ENCODE measurements at regions not wholly inside any gene's neighbourhood (a gene's known extent, or its start where the extent isn't known, plus 50 kb on each side); places are given as distances from the start of the nearest gene placed in this dataset.

DNA sequence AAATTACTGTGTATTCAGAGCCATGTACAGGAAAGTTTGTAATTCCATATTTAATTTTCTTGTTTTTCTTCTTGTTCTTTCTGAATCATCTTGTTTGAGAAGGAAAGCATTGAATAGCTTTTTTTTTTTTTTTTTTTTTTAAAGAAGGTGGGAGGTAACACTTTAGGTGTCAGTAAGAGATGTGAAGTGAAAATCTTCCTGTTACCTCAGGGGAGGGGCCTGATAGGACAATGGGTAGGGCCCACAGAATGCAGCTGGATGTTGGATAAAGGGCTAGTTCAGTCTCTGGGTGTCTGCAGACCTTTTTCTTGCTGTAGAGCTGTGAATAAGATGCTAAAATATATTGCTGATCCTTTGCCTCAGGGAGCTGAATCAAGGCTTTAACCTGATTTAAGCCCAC, 317.4 kb downstream of the MAN2A1 start:
- intact Hi-C loops (cut with DNase I) = no loop called here
- H3K27ac ChIP-seq = no peak overlapping the region
- no peaks in the 10 kb centered on the region for H3K27me3 ChIP-seq
- TF ChIP-seq, protein P1, sequence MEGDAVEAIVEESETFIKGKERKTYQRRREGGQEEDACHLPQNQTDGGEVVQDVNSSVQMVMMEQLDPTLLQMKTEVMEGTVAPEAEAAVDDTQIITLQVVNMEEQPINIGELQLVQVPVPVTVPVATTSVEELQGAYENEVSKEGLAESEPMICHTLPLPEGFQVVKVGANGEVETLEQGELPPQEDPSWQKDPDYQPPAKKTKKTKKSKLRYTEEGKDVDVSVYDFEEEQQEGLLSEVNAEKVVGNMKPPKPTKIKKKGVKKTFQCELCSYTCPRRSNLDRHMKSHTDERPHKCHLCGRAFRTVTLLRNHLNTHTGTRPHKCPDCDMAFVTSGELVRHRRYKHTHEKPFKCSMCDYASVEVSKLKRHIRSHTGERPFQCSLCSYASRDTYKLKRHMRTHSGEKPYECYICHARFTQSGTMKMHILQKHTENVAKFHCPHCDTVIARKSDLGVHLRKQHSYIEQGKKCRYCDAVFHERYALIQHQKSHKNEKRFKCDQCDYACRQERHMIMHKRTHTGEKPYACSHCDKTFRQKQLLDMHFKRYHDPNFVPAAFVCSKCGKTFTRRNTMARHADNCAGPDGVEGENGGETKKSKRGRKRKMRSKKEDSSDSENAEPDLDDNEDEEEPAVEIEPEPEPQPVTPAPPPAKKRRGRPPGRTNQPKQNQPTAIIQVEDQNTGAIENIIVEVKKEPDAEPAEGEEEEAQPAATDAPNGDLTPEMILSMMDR (IDR thresholded peaks at IDR 0.05) = no peak
- TF ChIP-seq POLR2A (IDR thresholded peaks at IDR 0.05) = no peak
- no peak for ATAC-seq
- no peaks in the 10 kb centered on the region for H3K4me1 ChIP-seq
- H3K4me3 ChIP-seq = no peak overlapping the region
- no peaks in the 10 kb centered on the region for H3K36me3 ChIP-seq (replicated peaks in 1 of 2; ENCODE audit: insufficient read depth in 1 of 2, low read depth in 2 of 2)
- DNase-seq = no peak
- no peaks in the 10 kb centered on the region for H3K9me3 ChIP-seq

DNA sequence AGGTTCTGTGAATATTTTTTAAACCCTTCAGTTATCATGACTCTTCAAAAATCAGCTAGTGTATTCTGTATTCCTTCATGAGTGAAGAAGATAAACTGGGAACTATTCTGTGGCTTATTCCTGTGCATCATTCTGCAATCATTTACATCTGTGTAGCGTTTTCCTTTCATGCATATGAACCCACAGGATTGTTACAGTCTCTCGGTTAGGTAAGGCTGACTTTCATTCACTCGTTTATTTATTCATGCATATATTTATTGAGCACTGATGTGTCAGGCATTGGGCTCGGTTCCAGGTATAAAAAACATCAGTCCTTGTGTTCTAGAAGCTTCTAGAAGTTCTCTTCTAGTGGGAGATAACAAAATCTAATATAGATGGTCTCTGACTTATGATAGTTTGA, 318.4 kb downstream of the MAN2A1 start:
- Histone ChIP-seq H3K27me3 (no peaks in the 10 kb centered on the region), H3K4me3 (no peak overlapping the region), H3K27ac (no peak overlapping the region), H3K4me1 (no peaks in the 10 kb centered on the region), H3K36me3 (replicated peaks in 1 of 2; ENCODE audit: insufficient read depth in 1 of 2, low read depth in 2 of 2) (no peaks in the 10 kb centered on the region), H3K9me3 (no peaks in the 10 kb centered on the region)
- no peak for DNase-seq
- WGBS, 2 donors = 53 to 54% methylated on average over 4 of the region's 4 CpGs
- intact Hi-C loops (cut with DNase I) = no loop called here
- TF ChIP-seq, protein P1 (IDR thresholded peaks at IDR 0.05) = no peak
- TF ChIP-seq POLR2A (IDR thresholded peaks at IDR 0.05) = no peak
- ATAC-seq = no peak

DNA sequence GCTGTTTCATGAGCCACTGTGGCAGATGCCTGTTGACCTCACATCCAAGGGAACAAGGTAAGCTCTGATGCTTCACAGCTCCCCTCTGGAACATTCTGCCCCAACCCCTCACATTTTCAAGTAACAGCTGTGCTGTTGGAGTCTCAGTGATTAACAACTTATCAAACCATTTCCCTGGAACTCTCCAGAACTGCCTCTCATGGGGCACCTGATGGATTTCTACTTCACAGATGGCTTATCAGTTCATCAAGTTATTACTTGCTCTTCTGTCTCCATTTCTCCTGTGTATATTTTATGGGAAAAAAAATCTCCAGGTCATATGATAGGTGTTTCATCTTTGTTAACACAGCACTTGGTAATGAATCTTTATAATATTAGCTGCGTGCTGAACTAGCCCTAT, 322.4 kb downstream of the MAN2A1 start:
- TF ChIP-seq POLR2A (IDR thresholded peaks at IDR 0.05) = no peak
- TF ChIP-seq, protein P1 (IDR thresholded peaks at IDR 0.05) = no peak

DNA sequence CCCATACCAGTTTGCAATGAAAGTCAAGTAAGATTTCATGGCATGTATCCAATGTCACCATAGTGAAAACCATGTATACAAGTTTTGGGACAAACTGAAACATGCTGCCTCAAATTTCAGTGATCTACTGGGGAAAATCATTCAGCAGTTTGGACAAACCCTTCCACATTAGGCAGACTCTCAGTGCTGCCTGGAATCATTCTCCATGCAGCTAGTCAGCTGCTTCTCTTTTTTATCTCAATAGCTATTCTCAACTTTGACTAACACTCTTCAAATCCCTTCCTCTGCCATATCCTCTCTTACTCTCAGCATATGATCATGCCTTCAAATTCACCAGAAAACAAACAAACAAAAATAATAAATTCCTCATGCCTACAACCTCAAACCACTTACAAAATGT, 323.3 kb downstream of the MAN2A1 start:
- TF ChIP-seq POLR2A (IDR thresholded peaks at IDR 0.05) = no peak
- TF ChIP-seq, protein P1 (IDR thresholded peaks at IDR 0.05) = no peak
- Histone ChIP-seq H3K27ac (no peak overlapping the region), H3K36me3 (replicated peaks in 1 of 2; ENCODE audit: insufficient read depth in 1 of 2, low read depth in 2 of 2) (no peaks in the 10 kb centered on the region), H3K4me3 (no peak overlapping the region), H3K9me3 (no peaks in the 10 kb centered on the region), H3K27me3 (no peaks in the 10 kb centered on the region), H3K4me1 (no peaks in the 10 kb centered on the region)
- intact Hi-C loops (cut with DNase I) = no loop called here
- DNase-seq (no peak), ATAC-seq (no peak)

More for the DNA sequence above, 322.4 kb downstream of the MAN2A1 start:
- intact Hi-C loops (cut with DNase I) = no loop called here
- Histone ChIP-seq H3K36me3 (replicated peaks in 1 of 2; ENCODE audit: insufficient read depth in 1 of 2, low read depth in 2 of 2) (no peaks in the 10 kb centered on the region), H3K4me3 (no peak overlapping the region), H3K27me3 (no peaks in the 10 kb centered on the region), H3K27ac (no peak overlapping the region), H3K9me3 (no peaks in the 10 kb centered on the region), H3K4me1 (no peaks in the 10 kb centered on the region)
- DNase-seq (no peak), ATAC-seq (no peak)
- WGBS, 2 donors = 93 to 95% methylated on average over 1 of the region's 1 CpG

DNA sequence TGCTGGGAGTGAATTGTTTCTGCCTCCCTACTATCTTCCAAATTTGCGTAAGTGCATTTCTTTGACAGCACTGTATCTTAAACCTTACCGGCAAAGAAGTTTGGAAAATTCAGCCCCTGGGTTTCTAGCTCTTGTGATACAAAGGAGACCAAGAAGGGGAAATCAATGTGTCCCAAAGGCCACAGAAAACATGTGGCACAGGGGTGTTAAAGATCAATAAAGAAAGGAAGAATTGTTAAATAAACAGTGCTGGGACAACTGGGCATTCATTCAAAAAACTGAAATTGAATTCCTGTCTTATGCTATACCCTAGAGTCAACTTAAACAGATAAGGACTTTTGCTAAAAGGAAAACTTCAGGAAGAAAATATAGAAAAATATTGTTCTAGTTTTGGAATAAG, 328.1 kb downstream of the MAN2A1 start:
- H3K27ac ChIP-seq = no peak overlapping the region
- no peak for ATAC-seq
- WGBS, 2 donors = 58 to 62% methylated on average over 2 of the region's 2 CpGs

More for the DNA sequence above, 328.1 kb downstream of the MAN2A1 start:
- no peak for DNase-seq
- TF ChIP-seq POLR2A (IDR thresholded peaks at IDR 0.05) = no peak
- TF ChIP-seq, protein P1 (IDR thresholded peaks at IDR 0.05) = no peak
- no peaks in the 10 kb centered on the region for H3K4me1 ChIP-seq
- intact Hi-C loops (cut with DNase I) = no loop called here
- no peak overlapping the region for H3K4me3 ChIP-seq
- no peaks in the 10 kb centered on the region for H3K27me3 ChIP-seq
- no peaks in the 10 kb centered on the region for H3K36me3 ChIP-seq (replicated peaks in 1 of 2; ENCODE audit: insufficient read depth in 1 of 2, low read depth in 2 of 2)
- no peaks in the 10 kb centered on the region for H3K9me3 ChIP-seq
